ENCODE measurements at regions not wholly inside any gene's neighbourhood (a gene's known extent, or its start where the extent isn't known, plus 50 kb on each side); places are given as distances from the start of the nearest gene placed in this dataset.

GRCh38 chr15:29451201-29451781, 181.7 kb upstream of the NSMCE3 start:
- DNase-seq, result no peak

- DNase-seq, result no peak
These were observed 179.5 kb upstream of the NSMCE3 start for GRCh38 chr15:29449136-29449535.

GRCh38 chr15:29448320-29448719, 178.7 kb upstream of the NSMCE3 start:
- DNase-seq, result no peak

GRCh38 chr15:29446480-29446879, 176.9 kb upstream of the NSMCE3 start:
- DNase-seq, result no peak

- DNase-seq, result no peak
These were observed 172.9 kb upstream of the NSMCE3 start for GRCh38 chr15:29442532-29442931.

GRCh38 chr15:29440541-29440940, 170.9 kb upstream of the NSMCE3 start:
- no peak for DNase-seq

- DNase-seq, result no peak
These were observed 169.1 kb upstream of the NSMCE3 start for GRCh38 chr15:29438703-29439055.

- no peak for DNase-seq
These were observed 168.5 kb upstream of the NSMCE3 start for GRCh38 chr15:29437888-29438702.

- DNase-seq, result no peak
These were observed 166.2 kb upstream of the NSMCE3 start for GRCh38 chr15:29435811-29436210.

- DNase-seq, result no peak
These were observed 164.7 kb upstream of the NSMCE3 start for GRCh38 chr15:29434280-29434679.

- no peak for DNase-seq
These were observed 164.1 kb upstream of the NSMCE3 start for GRCh38 chr15:29433507-29434248.

GRCh38 chr15:29433050-29433318, 163.4 kb upstream of the NSMCE3 start:
- no peak for DNase-seq

GRCh38 chr15:29432191-29433049, 162.8 kb upstream of the NSMCE3 start:
- no peak for DNase-seq

- DNase-seq, result no peak
These were observed 161.2 kb upstream of the NSMCE3 start for GRCh38 chr15:29430831-29431230.

GRCh38 chr15:29430124-29430523, 160.5 kb upstream of the NSMCE3 start:
- no peak for DNase-seq

GRCh38 chr15:29429584-29429983, 160.0 kb upstream of the NSMCE3 start:
- DNase-seq, result no peak

GRCh38 chr15:29428925-29429573, 159.4 kb upstream of the NSMCE3 start:
- DNase-seq, result no peak

- no peak for DNase-seq
These were observed 156.2 kb upstream of the NSMCE3 start for GRCh38 chr15:29425864-29426263.

GRCh38 chr15:29424118-29424517, 154.5 kb upstream of the NSMCE3 start:
- no peak for DNase-seq

GRCh38 chr15:29422606-29423005, 153.0 kb upstream of the NSMCE3 start:
- DNase-seq, result no peak

- no peak for DNase-seq
These were observed 150.6 kb upstream of the NSMCE3 start for GRCh38 chr15:29420188-29420587.

- no peak for DNase-seq
These were observed 149.3 kb upstream of the NSMCE3 start for GRCh38 chr15:29418931-29419330.

- no peak for DNase-seq
These were observed 148.6 kb upstream of the NSMCE3 start for GRCh38 chr15:29418178-29418577.

Data from NCI-H1092 treated with DMSO at 0.1 percent for 48 hours (cell line).